ENCODE measurements at regions not wholly inside any gene's neighbourhood (a gene's known extent, or its start where the extent isn't known, plus 50 kb on each side); places are given as distances from the start of the nearest gene placed in this dataset.

- TF ChIP-seq, protein P1, sequence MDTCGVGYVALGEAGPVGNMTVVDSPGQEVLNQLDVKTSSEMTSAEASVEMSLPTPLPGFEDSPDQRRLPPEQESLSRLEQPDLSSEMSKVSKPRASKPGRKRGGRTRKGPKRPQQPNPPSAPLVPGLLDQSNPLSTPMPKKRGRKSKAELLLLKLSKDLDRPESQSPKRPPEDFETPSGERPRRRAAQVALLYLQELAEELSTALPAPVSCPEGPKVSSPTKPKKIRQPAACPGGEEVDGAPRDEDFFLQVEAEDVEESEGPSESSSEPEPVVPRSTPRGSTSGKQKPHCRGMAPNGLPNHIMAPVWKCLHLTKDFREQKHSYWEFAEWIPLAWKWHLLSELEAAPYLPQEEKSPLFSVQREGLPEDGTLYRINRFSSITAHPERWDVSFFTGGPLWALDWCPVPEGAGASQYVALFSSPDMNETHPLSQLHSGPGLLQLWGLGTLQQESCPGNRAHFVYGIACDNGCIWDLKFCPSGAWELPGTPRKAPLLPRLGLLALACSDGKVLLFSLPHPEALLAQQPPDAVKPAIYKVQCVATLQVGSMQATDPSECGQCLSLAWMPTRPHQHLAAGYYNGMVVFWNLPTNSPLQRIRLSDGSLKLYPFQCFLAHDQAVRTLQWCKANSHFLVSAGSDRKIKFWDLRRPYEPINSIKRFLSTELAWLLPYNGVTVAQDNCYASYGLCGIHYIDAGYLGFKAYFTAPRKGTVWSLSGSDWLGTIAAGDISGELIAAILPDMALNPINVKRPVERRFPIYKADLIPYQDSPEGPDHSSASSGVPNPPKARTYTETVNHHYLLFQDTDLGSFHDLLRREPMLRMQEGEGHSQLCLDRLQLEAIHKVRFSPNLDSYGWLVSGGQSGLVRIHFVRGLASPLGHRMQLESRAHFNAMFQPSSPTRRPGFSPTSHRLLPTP (IDR thresholded peaks at IDR 0.05; ENCODE audit: borderline replicate concordance, extremely low read depth, insufficient read length): no peak
- TF ChIP-seq ZC3H4 (CRISPR knock-in tag; IDR thresholded peaks at IDR 0.05; ENCODE audit: borderline replicate concordance) (no peak), FOXP1 (CRISPR knock-in tag; IDR thresholded peaks at IDR 0.05) (no peak), SIRT6 (IDR thresholded peaks at IDR 0.05; ENCODE audit: low read depth, low read length) (no peak), RAD21 (CRISPR knock-in tag; conservative IDR thresholded peaks at IDR 0.05 in 1 of 2, IDR thresholded peaks at IDR 0.05 in 1 of 2) (no peak), PRMT5 (CRISPR knock-in tag; IDR thresholded peaks at IDR 0.05) (no peak), RUNX1 (IDR thresholded peaks at IDR 0.05; ENCODE audit: low read depth) (no peak)
Observed at GRCh38 chr7:91336106-91336505, 71.9 kb downstream of the FZD1 start (continued).

DNA sequence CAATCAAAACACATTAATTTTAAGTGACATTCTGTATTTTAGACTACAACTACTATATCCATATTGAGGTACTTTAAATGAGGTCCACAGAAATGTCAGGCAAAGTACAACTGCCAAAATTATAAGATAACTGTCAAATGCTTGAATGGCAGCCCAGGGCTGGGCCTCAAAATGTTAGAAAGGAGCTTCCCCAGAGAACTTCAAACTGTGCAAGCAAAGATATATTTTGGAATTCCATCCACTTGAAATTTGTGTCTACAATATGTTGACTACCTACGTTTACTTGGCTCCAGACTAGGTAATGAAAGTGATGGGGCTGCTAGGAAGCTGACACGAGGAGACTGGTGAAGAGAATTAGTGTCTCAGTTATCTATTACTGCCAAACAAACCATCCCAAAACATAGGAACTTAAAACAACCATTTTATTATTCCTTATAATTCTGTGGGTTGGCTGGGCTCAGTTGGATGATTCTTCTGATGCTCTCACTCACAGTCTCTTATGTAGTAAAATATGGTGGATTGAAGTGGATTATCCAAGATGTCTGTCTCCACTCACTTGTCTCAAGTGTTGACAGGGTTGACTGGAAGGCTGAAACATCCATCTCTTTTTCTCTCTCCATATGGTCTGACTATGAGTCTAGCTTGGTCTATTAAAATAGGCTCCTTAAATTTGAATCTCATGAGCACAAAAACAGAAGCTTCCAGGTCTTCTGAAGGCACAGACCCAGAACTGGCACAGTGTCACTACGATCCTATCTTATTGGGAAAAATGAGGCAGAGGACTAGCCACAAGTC is 74.2 kb downstream of the FZD1 start:
- no peak overlapping the region for H3K4me2 ChIP-seq (ENCODE audit: insufficient read depth, low read length)
- H3K79me2 ChIP-seq (ENCODE audit: control insufficient read depth, insufficient read depth, low read length): no peaks in the 10 kb centered on the region
- DNase-seq (ENCODE audit: extremely low read depth in 1 of 4, low spot score in 3 of 4) (no peak), FAIRE-seq (no peak), ATAC-seq (no peak)
- no peaks in the 10 kb centered on the region for H3K9me1 ChIP-seq (ENCODE audit: control insufficient read depth, insufficient read depth, low read length)
- POLR2A ChIA-PET: interaction anchor here (1.4 kb wide), 1 partner anchor 17 kb away, joined by 3 read pairs; no protein-coding TSS in a partner anchor
- H3K9ac ChIP-seq (ENCODE audit: insufficient read depth in 1 of 2, low read depth in 2 of 2, low read length in 2 of 2): no peak overlapping the region
- no peaks in the 10 kb centered on the region for H3K36me3 ChIP-seq (ENCODE audit: control insufficient read depth, insufficient read depth, low read length)
- intact Hi-C loops (cut with micrococcal nuclease): no loop called here
- no peaks in the 10 kb centered on the region for H3K9me3 ChIP-seq (replicated peaks; ENCODE audit: control insufficient read depth, insufficient read depth, low read depth, low read length)
- CTCF ChIA-PET (ENCODE audit: low intra/inter-chr PET ratio): no interaction called here
- no peaks in the 10 kb centered on the region for H4K20me1 ChIP-seq (replicated peaks; ENCODE audit: control insufficient read depth, insufficient read depth, low read length)
- H2AFZ ChIP-seq (ENCODE audit: low read depth, low read length): no peak overlapping the region
- no TSS peak for BruUV-seq (replicated peaks)
- in situ Hi-C loops (cut with MboI): no loop called here
- no peak overlapping the region for H3K27ac ChIP-seq (ENCODE audit: extremely low read depth, low read depth, low read length)
- 0% methylated on average over 3 of the region's 3 CpGs for WGBS (ENCODE audit: insufficient coverage, low coverage, missing lambda C conversion rate)
- H3K4me1 ChIP-seq (replicated peaks in 1 of 2; ENCODE audit: control insufficient read depth in 2 of 2, insufficient read depth in 2 of 2, low read length in 2 of 2): no peaks in the 10 kb centered on the region
- peaks cover 6 to 18% of the 10 kb centered on the region in 2 experiments; a peak in 4 of 5 replicates for H3K27me3 ChIP-seq (ENCODE audit: control insufficient read depth in 2 of 2, insufficient read depth in 2 of 2, low read length in 2 of 2)
- H3K4me3 ChIP-seq: no peak overlapping the region
- no peak for TF ChIP-seq TAF9B (IDR thresholded peaks at IDR 0.05; ENCODE audit: partially characterized antibody)
- no peak for TF ChIP-seq TEAD1 (CRISPR knock-in tag; IDR thresholded peaks at IDR 0.05)
- no peak for TF ChIP-seq ZNF609 (CRISPR knock-in tag; IDR thresholded peaks at IDR 0.05; ENCODE audit: borderline replicate concordance)
- TF ChIP-seq, protein P2, sequence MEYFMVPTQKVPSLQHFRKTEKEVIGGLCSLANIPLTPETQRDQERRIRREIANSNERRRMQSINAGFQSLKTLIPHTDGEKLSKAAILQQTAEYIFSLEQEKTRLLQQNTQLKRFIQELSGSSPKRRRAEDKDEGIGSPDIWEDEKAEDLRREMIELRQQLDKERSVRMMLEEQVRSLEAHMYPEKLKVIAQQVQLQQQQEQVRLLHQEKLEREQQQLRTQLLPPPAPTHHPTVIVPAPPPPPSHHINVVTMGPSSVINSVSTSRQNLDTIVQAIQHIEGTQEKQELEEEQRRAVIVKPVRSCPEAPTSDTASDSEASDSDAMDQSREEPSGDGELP (CRISPR knock-in tag; IDR thresholded peaks at IDR 0.05; ENCODE audit: borderline replicate concordance): no peak
